Loucy (cell line): ENCODE measurements at regions not wholly inside any gene's neighbourhood (a gene's known extent, or its start where the extent isn't known, plus 50 kb on each side); places are given as distances from the start of the nearest gene placed in this dataset.

Experiments
- H2AFZ ChIP-seq: fragments of 200-600 bp; sonication (generic); 2 replicates; pipeline ENCODE4 v1.6.0; 2016; ENCODE audit warnings: antibody characterized with exemption, mild to moderate bottlenecking, low read length, moderate library complexity
- H3F3A ChIP-seq: fragments of 200-600 bp; 2 replicates; pipeline ENCODE4 v1.6.0; 2016; ENCODE audit warnings: antibody characterized with exemption, low read depth, mild to moderate bottlenecking
- H3K27me3 ChIP-seq: fragments of 200-600 bp; sonication (generic); 2 replicates; pipeline ENCODE4 v1.6.1; 2014; ENCODE audit warnings: low read length, mild to moderate bottlenecking; ENCODE audit not compliant: insufficient read depth, poor library complexity, severe bottlenecking
- H3K36me3 ChIP-seq: fragments of 200-600 bp; sonication (generic); 2 replicates; pipeline ENCODE4 v1.6.1; 2016; ENCODE audit warnings: low read length; ENCODE audit not compliant: insufficient read depth
- H3K4me1 ChIP-seq: fragments of 200-600 bp; sonication (generic); 2 replicates; pipeline ENCODE4 v1.5.1; 2014; ENCODE audit warnings: low read length, mild to moderate bottlenecking; ENCODE audit not compliant: insufficient read depth, poor library complexity, severe bottlenecking
- H3K4me2 ChIP-seq: fragments of 200-600 bp; sonication (generic); 2 replicates; pipeline ENCODE4 v1.6.0; 2014; ENCODE audit warnings: antibody characterized with exemption, low read length, low read depth, mild to moderate bottlenecking; ENCODE audit not compliant: poor library complexity, severe bottlenecking
- H3K4me3 ChIP-seq: fragments of 200-600 bp; sonication (generic); 2 replicates; pipeline ENCODE4 v1.5.1; 2014; ENCODE audit warnings: low read length, mild to moderate bottlenecking, mixed read lengths; ENCODE audit not compliant: poor library complexity, severe bottlenecking
- H3K79me2 ChIP-seq: fragments of 200-600 bp; sonication (generic); 2 replicates; pipeline ENCODE4 v1.6.1; 2014; ENCODE audit warnings: low read length; ENCODE audit not compliant: insufficient read depth
- H3K9ac ChIP-seq: fragments of 200-600 bp; sonication (generic); 2 replicates; pipeline ENCODE4 v1.6.0; 2014; ENCODE audit warnings: mild to moderate bottlenecking, low read depth, low read length, moderate library complexity; ENCODE audit not compliant: poor library complexity, severe bottlenecking
- H3K9me2 ChIP-seq: fragments of 200-600 bp; sonication (generic); replicated peaks from 2 replicates; pipeline ENCODE4 v1.6.1; 2016; ENCODE audit warnings: low read depth, low read length, mixed read lengths
- H3K9me3 ChIP-seq: fragments of 200-600 bp; sonication (generic); 2 replicates; pipeline ENCODE4 v1.6.1; 2014; ENCODE audit warnings: mild to moderate bottlenecking, antibody characterized with exemption, low read length, low read depth; ENCODE audit not compliant: insufficient read depth
- H4K20me1 ChIP-seq: fragments of 200-600 bp; sonication (generic); 2 replicates; pipeline ENCODE4 v1.6.0; 2014; ENCODE audit warnings: antibody characterized with exemption, low read length, mild to moderate bottlenecking; ENCODE audit not compliant: insufficient read depth, poor library complexity, severe bottlenecking
- EZH2phosphoT487 ChIP-seq: fragments of 200-600 bp; IDR thresholded peaks from 2 replicates; pipeline ENCODE4 v1.6.1; 2018; ENCODE audit warnings: antibody characterized with exemption, mild to moderate bottlenecking, moderate library complexity, borderline replicate concordance
- TF ChIP-seq, protein P1 (sequence below): fragments of 200-600 bp; sonication (generic); conservative IDR thresholded peaks from 2 replicates; pipeline ENCODE4 v1.5.1; 2014; ENCODE audit warnings: mild to moderate bottlenecking, antibody characterized with exemption, low read length

DNA sequence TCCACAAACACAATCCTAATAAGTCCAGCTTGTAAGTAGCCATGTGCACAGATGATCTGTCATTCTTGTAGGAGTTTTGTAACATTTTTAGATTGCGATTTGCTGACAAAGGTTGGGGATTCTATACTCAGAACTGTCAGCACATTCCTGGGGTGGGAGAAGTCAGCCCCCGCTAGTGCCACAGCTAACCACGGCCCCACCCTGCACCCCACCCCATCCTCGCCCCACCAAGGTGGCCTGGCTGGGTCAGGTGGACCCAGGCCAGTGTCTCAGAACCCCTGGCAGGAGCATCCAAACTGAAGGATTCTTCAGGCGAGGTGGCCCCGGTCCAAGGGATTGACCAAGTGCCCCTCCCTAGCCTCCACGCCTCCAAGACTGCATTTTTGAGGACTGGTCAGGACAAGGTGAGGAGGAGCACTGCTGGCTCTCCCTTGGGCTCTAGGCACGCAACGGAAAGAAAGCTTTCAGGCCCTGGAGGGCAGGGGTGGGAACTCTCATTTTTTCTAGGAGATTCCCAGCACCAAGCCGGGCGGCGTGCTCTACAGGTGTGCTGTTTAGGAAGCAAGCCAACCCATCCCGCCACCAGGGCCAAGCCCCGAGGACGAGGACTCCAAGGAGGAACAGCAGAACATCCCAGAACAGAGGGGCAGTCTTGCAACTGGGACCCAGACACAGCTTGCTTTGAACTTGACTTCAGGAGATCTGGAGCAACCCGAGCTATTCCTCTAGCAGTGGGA lies 172.8 kb downstream of the BCL11B start:
- Histone ChIP-seq H3K9ac (no peak overlapping the region), H3F3A (no peaks in the 10 kb centered on the region), H3K36me3 (no peaks in the 10 kb centered on the region), H3K9me3 (no peaks in the 10 kb centered on the region), H3K4me3 (no peak overlapping the region), H3K4me1 (no peaks in the 10 kb centered on the region), H3K79me2 (no peaks in the 10 kb centered on the region), H4K20me1 (no peaks in the 10 kb centered on the region), H2AFZ (no peak overlapping the region), H3K9me2 (no peaks in the 10 kb centered on the region), H3K4me2 (no peak overlapping the region), H3K27me3 (no peaks in the 10 kb centered on the region)
- no peak for TF ChIP-seq EZH2phosphoT487
- TF ChIP-seq, protein P1, sequence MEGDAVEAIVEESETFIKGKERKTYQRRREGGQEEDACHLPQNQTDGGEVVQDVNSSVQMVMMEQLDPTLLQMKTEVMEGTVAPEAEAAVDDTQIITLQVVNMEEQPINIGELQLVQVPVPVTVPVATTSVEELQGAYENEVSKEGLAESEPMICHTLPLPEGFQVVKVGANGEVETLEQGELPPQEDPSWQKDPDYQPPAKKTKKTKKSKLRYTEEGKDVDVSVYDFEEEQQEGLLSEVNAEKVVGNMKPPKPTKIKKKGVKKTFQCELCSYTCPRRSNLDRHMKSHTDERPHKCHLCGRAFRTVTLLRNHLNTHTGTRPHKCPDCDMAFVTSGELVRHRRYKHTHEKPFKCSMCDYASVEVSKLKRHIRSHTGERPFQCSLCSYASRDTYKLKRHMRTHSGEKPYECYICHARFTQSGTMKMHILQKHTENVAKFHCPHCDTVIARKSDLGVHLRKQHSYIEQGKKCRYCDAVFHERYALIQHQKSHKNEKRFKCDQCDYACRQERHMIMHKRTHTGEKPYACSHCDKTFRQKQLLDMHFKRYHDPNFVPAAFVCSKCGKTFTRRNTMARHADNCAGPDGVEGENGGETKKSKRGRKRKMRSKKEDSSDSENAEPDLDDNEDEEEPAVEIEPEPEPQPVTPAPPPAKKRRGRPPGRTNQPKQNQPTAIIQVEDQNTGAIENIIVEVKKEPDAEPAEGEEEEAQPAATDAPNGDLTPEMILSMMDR = no peak

DNA sequence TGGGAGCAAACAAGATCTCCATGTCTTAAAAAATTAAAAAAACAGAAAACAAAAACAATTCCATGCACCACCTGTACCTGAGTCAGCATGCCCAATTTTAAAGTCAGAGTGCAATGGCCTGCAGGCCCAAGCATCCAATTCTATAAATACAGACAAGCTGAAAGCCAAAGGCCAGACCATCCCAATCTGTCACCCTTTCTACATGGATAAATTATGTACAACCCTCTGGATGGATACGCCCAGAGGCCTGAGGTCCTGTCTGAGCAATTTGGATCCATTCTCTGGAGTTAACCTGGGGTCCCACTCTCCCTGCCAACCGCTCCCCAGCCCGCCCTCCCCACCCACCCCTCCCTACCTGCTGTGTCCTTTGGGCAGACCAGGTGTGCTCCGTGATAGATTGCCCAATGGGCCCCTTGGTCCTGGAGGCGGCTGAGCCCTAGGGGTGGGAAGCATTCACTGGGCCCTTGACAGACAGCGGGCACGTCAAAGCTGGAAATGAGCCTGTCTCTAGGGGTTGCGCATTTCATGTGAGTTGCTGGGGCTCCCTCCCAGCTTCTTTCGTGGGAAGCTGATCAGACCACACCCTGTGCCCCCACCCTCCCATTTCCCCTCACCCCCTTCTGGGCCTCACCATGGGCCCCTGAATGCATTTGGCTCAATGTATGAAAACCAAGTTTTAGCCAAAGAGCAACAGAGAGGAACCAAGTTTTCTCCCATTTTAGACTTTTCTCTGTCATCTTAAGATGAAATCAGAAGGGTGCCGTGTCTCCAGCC lies 171.3 kb downstream of the BCL11B start:
- Histone ChIP-seq H3K9me2 (no peaks in the 10 kb centered on the region), H3K4me1 (no peaks in the 10 kb centered on the region), H3K27me3 (no peaks in the 10 kb centered on the region), H3K79me2 (no peaks in the 10 kb centered on the region), H2AFZ (no peak overlapping the region), H3K9ac (no peak overlapping the region), H3F3A (no peaks in the 10 kb centered on the region), H4K20me1 (no peaks in the 10 kb centered on the region), H3K36me3 (no peaks in the 10 kb centered on the region), H3K4me3 (no peak overlapping the region), H3K4me2 (no peak overlapping the region), H3K9me3 (no peaks in the 10 kb centered on the region)
- TF ChIP-seq EZH2phosphoT487 = no peak
- TF ChIP-seq, protein P1 = no peak

DNA sequence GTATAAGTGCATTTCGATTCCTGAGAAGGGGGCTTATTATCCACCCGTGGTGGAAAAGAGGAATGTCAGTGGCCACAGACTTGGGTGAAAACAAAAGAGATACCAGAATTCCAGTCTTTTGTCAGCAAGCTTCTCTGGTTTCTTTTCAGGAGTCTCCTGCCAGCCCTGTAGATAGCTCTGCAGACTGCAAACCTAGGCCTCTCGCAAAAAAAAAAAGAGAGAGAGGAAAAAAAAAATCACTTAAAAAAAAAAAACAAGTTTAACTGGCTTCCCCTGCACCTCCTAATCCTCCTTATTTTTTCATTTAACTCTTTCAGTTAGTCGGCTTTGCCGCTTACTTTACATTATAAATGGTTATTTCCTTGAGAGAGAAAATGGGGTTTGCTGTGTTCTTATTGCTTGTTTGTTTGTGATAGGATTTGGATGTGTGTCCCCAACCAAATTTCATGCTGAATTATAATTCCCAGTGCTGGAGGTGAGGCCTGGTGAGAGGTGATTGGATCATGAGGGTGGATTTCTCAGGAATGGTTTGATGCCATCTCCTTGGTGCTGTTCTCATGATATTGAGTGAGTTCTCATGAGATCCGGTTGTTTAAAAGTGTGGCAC lies 170.0 kb downstream of the BCL11B start:
- TF ChIP-seq, protein P1 = no peak
- no peak for TF ChIP-seq EZH2phosphoT487
- Histone ChIP-seq H4K20me1 (no peaks in the 10 kb centered on the region), H3K27me3 (no peaks in the 10 kb centered on the region), H3K9me3 (no peaks in the 10 kb centered on the region), H3K36me3 (no peaks in the 10 kb centered on the region), H3K9me2 (no peaks in the 10 kb centered on the region), H3K79me2 (no peaks in the 10 kb centered on the region), H3K4me3 (no peak overlapping the region), H3K4me2 (no peak overlapping the region), H3K9ac (no peak overlapping the region), H2AFZ (no peak overlapping the region), H3K4me1 (no peaks in the 10 kb centered on the region), H3F3A (no peaks in the 10 kb centered on the region)
